Esophagus squamous epithelium (tissue), 4 donors: ENCODE measurements at regions not wholly inside any gene's neighbourhood (a gene's known extent, or its start where the extent isn't known, plus 50 kb on each side); places are given as distances from the start of the nearest gene placed in this dataset.

Experiments used
- CTCF ChIP-seq, 6 experiments: fragments of 450-650 bp in 4 of 6; fragments of 200-600 bp in 2 of 6; sonication (generic) in 2 of 6; IDR thresholded peaks; one replicate each; pipeline ENCODE4 v1.5.1; 2016 to 2019; ENCODE audit warnings: antibody characterized with exemption in 6 of 6, mild to moderate bottlenecking in 4 of 6, moderate library complexity in 4 of 6
- POLR2A ChIP-seq, 4 donors: fragments of 450-650 bp; IDR thresholded peaks; one replicate each; pipeline ENCODE4 v1.6.1; 2017; ENCODE audit warnings: antibody characterized with exemption in 4 of 4, mild to moderate bottlenecking in 4 of 4, moderate library complexity in 3 of 4

- TF ChIP-seq CTCF (IDR thresholded peaks at IDR 0.05) (peak in 1 of 6 experiments; percentile 7), POLR2A (IDR thresholded peaks at IDR 0.05) (no peak)
These were observed 111.4 kb upstream of the PLAAT1 start for GRCh38 chr3:193129607-193130006.
